Nephron (organoid): ENCODE measurements at regions not wholly inside any gene's neighbourhood (a gene's known extent, or its start where the extent isn't known, plus 50 kb on each side); places are given as distances from the start of the nearest gene placed in this dataset.
A peak's percentile ranks its signal among the peaks of the same experiment; 100 is the strongest.

ENCODE experiments used
- H3K27ac Mint-ChIP-seq, 3 experiments: 2 replicates each; pipeline ENCODE4 v1.8.0; 2020; ENCODE audit warnings: mixed read lengths in 3 of 3, mild to moderate bottlenecking in 2 of 3, moderate library complexity in 1 of 3
- H3K27me3 Mint-ChIP-seq: 2 replicates; pipeline ENCODE4 v1.8.0; 2021; ENCODE audit warnings: low read depth, mild to moderate bottlenecking, moderate library complexity, mixed read lengths
- H3K36me3 Mint-ChIP-seq: 2 replicates; pipeline ENCODE4 v1.8.0; 2020; ENCODE audit warnings: low read depth, mixed read lengths
- H3K4me1 Mint-ChIP-seq: 2 replicates; pipeline ENCODE4 v1.8.0; 2020; ENCODE audit warnings: mixed read lengths
- H3K4me3 Mint-ChIP-seq, 3 experiments: 2 replicates each; pipeline ENCODE4 v1.8.0; 2020; ENCODE audit warnings: mild to moderate bottlenecking in 3 of 3, mixed read lengths in 3 of 3, moderate library complexity in 2 of 3
- H3K9me3 Mint-ChIP-seq: 2 replicates; pipeline ENCODE4 v1.8.0; 2020; ENCODE audit warnings: mixed read lengths
- CTCF ChIP-seq, 3 experiments: fragments of 200-600 bp; sonication (generic); IDR thresholded peaks; one replicate each; pipeline ENCODE4 v1.5.0; 2021; ENCODE audit warnings: antibody characterized with exemption in 3 of 3; ENCODE audit not compliant: unreplicated experiment in 3 of 3

GRCh38 chr4:20367446-20367845 lies 115.7 kb downstream of the SLIT2 start:
- no peak for TF ChIP-seq CTCF (IDR thresholded peaks at IDR 0.05; ENCODE audit: unreplicated experiment in 3 of 3)
- peaks cover 24% of the 10 kb centered on the region for H3K4me1 Mint-ChIP-seq

GRCh38 chr4:20368926-20369325 lies 117.2 kb downstream of the SLIT2 start:
- H3K36me3 Mint-ChIP-seq = no peaks in the 10 kb centered on the region
- peak overlapping the region; percentile 3 to 79 (median 70) for H3K27ac Mint-ChIP-seq
- H3K27me3 Mint-ChIP-seq = no peaks in the 10 kb centered on the region
- H3K4me1 Mint-ChIP-seq = peaks cover 24% of the 10 kb centered on the region
- no peak overlapping the region for H3K4me3 Mint-ChIP-seq
- no peak for TF ChIP-seq CTCF (IDR thresholded peaks at IDR 0.05; ENCODE audit: unreplicated experiment in 3 of 3)
- H3K9me3 Mint-ChIP-seq = no peaks in the 10 kb centered on the region

More at GRCh38 chr4:20367446-20367845, 115.7 kb downstream of the SLIT2 start:
- Mint-ChIP-seq H3K4me3 (no peak overlapping the region), H3K27ac (no peak overlapping the region), H3K9me3 (no peaks in the 10 kb centered on the region), H3K36me3 (no peaks in the 10 kb centered on the region), H3K27me3 (no peaks in the 10 kb centered on the region)

GRCh38 chr4:20370274-20370673 lies 118.6 kb downstream of the SLIT2 start:
- H3K4me1 Mint-ChIP-seq = peaks cover 24% of the 10 kb centered on the region
- peak overlapping the region in 2 of 3 experiments; percentile 39 to 77 for H3K27ac Mint-ChIP-seq
- TF ChIP-seq CTCF (IDR thresholded peaks at IDR 0.05; ENCODE audit: unreplicated experiment in 3 of 3) = no peak
- no peak overlapping the region for H3K4me3 Mint-ChIP-seq
- no peaks in the 10 kb centered on the region for H3K36me3 Mint-ChIP-seq
- no peaks in the 10 kb centered on the region for H3K9me3 Mint-ChIP-seq
- no peaks in the 10 kb centered on the region for H3K27me3 Mint-ChIP-seq

GRCh38 chr4:20376070-20376469 lies 124.4 kb downstream of the SLIT2 start:
- no peaks in the 10 kb centered on the region for H3K27me3 Mint-ChIP-seq
- H3K4me1 Mint-ChIP-seq = peaks cover 3% of the 10 kb centered on the region
- H3K9me3 Mint-ChIP-seq = no peaks in the 10 kb centered on the region
- no peak for TF ChIP-seq CTCF (IDR thresholded peaks at IDR 0.05; ENCODE audit: unreplicated experiment in 3 of 3)
- H3K4me3 Mint-ChIP-seq = no peak overlapping the region
- H3K27ac Mint-ChIP-seq = peak overlapping the region in 1 of 3 experiments; percentile 73
- H3K36me3 Mint-ChIP-seq = peaks cover 9% of the 10 kb centered on the region

- Mint-ChIP-seq H3K4me1 (no peaks in the 10 kb centered on the region), H3K27ac (no peak overlapping the region)
Observed at GRCh38 chr4:20378181-20378580, 126.5 kb downstream of the SLIT2 start.

More at GRCh38 chr4:20378181-20378580, 126.5 kb downstream of the SLIT2 start:
- peaks cover 9% of the 10 kb centered on the region for H3K36me3 Mint-ChIP-seq
- no peak overlapping the region for H3K4me3 Mint-ChIP-seq
- no peaks in the 10 kb centered on the region for H3K27me3 Mint-ChIP-seq
- no peak for TF ChIP-seq CTCF (IDR thresholded peaks at IDR 0.05; ENCODE audit: unreplicated experiment in 3 of 3)
- no peaks in the 10 kb centered on the region for H3K9me3 Mint-ChIP-seq
